Activated CD4-positive, alpha-beta T cell treated with anti-CD3 and anti-CD28 coated beads, Interleukin-2, amount 10 ng/mL, durations not matched to agents 7 days and 5 days (primary cell): ENCODE measurements at regions not wholly inside any gene's neighbourhood (a gene's known extent, or its start where the extent isn't known, plus 50 kb on each side); places are given as distances from the start of the nearest gene placed in this dataset.
"Not testable (repeated sequence)": the region's sequence is repeated elsewhere in the genome, so short reads cannot be mapped to it uniquely, and the experiment has no call there.

Experiments used
- CTCF ChIA-PET: fragments of 350-600 bp; sonication (Branson Sonifier 250); formaldehyde crosslinking; loops from one replicate; lab custom pipeline; 2021; ENCODE audit warnings: antibody characterized with exemption; lab: Charles Lee
- POLR2A ChIA-PET: fragments of 350-600 bp; sonication (Branson Sonifier 250); formaldehyde crosslinking; loops from one replicate; lab custom pipeline; 2021; ENCODE audit warnings: antibody characterized with exemption; lab: Charles Lee
- DNase-seq: peaks from one replicate; pipeline ENCODE4 v3.0.0-alpha.2; 2020
- H3K27ac Mint-ChIP-seq: one replicate; pipeline ENCODE4 v1.8.0; 2021; ENCODE audit warnings: mild to moderate bottlenecking, moderate library complexity, mixed read lengths
- H3K27me3 Mint-ChIP-seq: one replicate; pipeline ENCODE4 v1.8.0; 2021; ENCODE audit warnings: mixed read lengths
- H3K36me3 Mint-ChIP-seq: one replicate; pipeline ENCODE4 v1.8.0; 2021; ENCODE audit warnings: low read depth, mixed read lengths
- H3K4me1 Mint-ChIP-seq: one replicate; pipeline ENCODE4 v1.8.0; 2021; ENCODE audit warnings: mixed read lengths
- H3K4me3 Mint-ChIP-seq: one replicate; pipeline ENCODE4 v1.8.0; 2021; ENCODE audit warnings: mild to moderate bottlenecking, moderate library complexity, mixed read lengths
- H3K9me3 Mint-ChIP-seq: one replicate; pipeline ENCODE4 v1.8.0; 2021; ENCODE audit warnings: mixed read lengths

- no peak overlapping the region for H3K27ac Mint-ChIP-seq
- peaks cover 13% of the 10 kb centered on the region for H3K27me3 Mint-ChIP-seq
- POLR2A ChIA-PET = no interaction called here
- CTCF ChIA-PET = no interaction called here
- H3K4me1 Mint-ChIP-seq = no peaks in the 10 kb centered on the region
- peaks cover 8% of the 10 kb centered on the region for H3K9me3 Mint-ChIP-seq
- no peak for DNase-seq
- no peaks in the 10 kb centered on the region for H3K36me3 Mint-ChIP-seq
- no peak overlapping the region for H3K4me3 Mint-ChIP-seq
Measured at GRCh38 chr16:55021595-55022475, 91.2 kb downstream of the IRX5 start.

- H3K9me3 Mint-ChIP-seq, H3K4me3 Mint-ChIP-seq, DNase-seq, H3K36me3 Mint-ChIP-seq, H3K4me1 Mint-ChIP-seq, POLR2A ChIA-PET, CTCF ChIA-PET, H3K27ac Mint-ChIP-seq: not testable (repeated sequence)
- H3K27me3 Mint-ChIP-seq = peaks cover 18% of the 10 kb centered on the region
Measured at GRCh38 chr16:55027260-55027659, 96.6 kb downstream of the IRX5 start.

GRCh38 chr16:55029509-55029908, 98.8 kb downstream of the IRX5 start:
- Mint-ChIP-seq H3K4me1 (no peaks in the 10 kb centered on the region), H3K4me3 (no peak overlapping the region), H3K36me3 (no peaks in the 10 kb centered on the region), H3K27ac (no peak overlapping the region), H3K9me3 (no peaks in the 10 kb centered on the region), H3K27me3 (peaks cover 15% of the 10 kb centered on the region)
- ChIA-PET CTCF (no interaction called here), POLR2A (no interaction called here)
- no peak for DNase-seq

- ChIA-PET CTCF (no interaction called here), POLR2A (no interaction called here)
- Mint-ChIP-seq H3K9me3 (no peaks in the 10 kb centered on the region), H3K4me1 (no peaks in the 10 kb centered on the region), H3K4me3 (no peak overlapping the region), H3K27ac (no peak overlapping the region), H3K36me3 (no peaks in the 10 kb centered on the region), H3K27me3 (peaks cover 9% of the 10 kb centered on the region)
- no peak for DNase-seq
Measured at GRCh38 chr16:55030944-55031343, 100.3 kb downstream of the IRX5 start.

GRCh38 chr16:55031481-55031880, 100.8 kb downstream of the IRX5 start:
- CTCF ChIA-PET = no interaction called here
- H3K27me3 Mint-ChIP-seq = peaks cover 6% of the 10 kb centered on the region
- H3K4me3 Mint-ChIP-seq = no peak overlapping the region
- DNase-seq = no peak
- no peaks in the 10 kb centered on the region for H3K36me3 Mint-ChIP-seq
- H3K4me1 Mint-ChIP-seq = no peaks in the 10 kb centered on the region
- H3K9me3 Mint-ChIP-seq = no peaks in the 10 kb centered on the region
- POLR2A ChIA-PET = no interaction called here
- no peak overlapping the region for H3K27ac Mint-ChIP-seq

- Mint-ChIP-seq H3K27ac (no peak overlapping the region), H3K9me3 (no peaks in the 10 kb centered on the region)
- POLR2A ChIA-PET = no interaction called here
Measured at GRCh38 chr16:55033225-55034156, 102.8 kb downstream of the IRX5 start.

GRCh38 chr16:55035029-55035428, 104.4 kb downstream of the IRX5 start:
- Mint-ChIP-seq H3K27ac (no peak overlapping the region), H3K4me3 (no peak overlapping the region), H3K27me3 (no peaks in the 10 kb centered on the region), H3K36me3 (no peaks in the 10 kb centered on the region), H3K9me3 (no peaks in the 10 kb centered on the region), H3K4me1 (no peaks in the 10 kb centered on the region)
- CTCF ChIA-PET = interaction anchor here (1.4 kb wide), 1 partner anchor 10 kb away, joined by 4 read pairs; no protein-coding TSS in a partner anchor
- POLR2A ChIA-PET = no interaction called here
- peak; percentile 7 for DNase-seq

More at GRCh38 chr16:55033225-55034156, 102.8 kb downstream of the IRX5 start:
- no peaks in the 10 kb centered on the region for H3K36me3 Mint-ChIP-seq
- H3K27me3 Mint-ChIP-seq = peaks cover 5% of the 10 kb centered on the region
- CTCF ChIA-PET = no interaction called here
- H3K4me1 Mint-ChIP-seq = no peaks in the 10 kb centered on the region
- no peak for DNase-seq
- no peak overlapping the region for H3K4me3 Mint-ChIP-seq

- CTCF ChIA-PET = interaction anchor here (0.6 to 1.4 kb wide), 2 partner anchors 9 to 21 kb away, joined by 3 to 4 read pairs; no protein-coding TSS in a partner anchor
- Mint-ChIP-seq H3K9me3 (no peaks in the 10 kb centered on the region), H3K4me3 (no peak overlapping the region)
Measured at GRCh38 chr16:55035956-55036355, 105.3 kb downstream of the IRX5 start.

GRCh38 chr16:55036371-55036821, 105.7 kb downstream of the IRX5 start:
- no peak overlapping the region for H3K4me3 Mint-ChIP-seq

More at GRCh38 chr16:55035956-55036355, 105.3 kb downstream of the IRX5 start:
- no peaks in the 10 kb centered on the region for H3K36me3 Mint-ChIP-seq
- no peaks in the 10 kb centered on the region for H3K27me3 Mint-ChIP-seq
- no peak overlapping the region for H3K27ac Mint-ChIP-seq
- no peaks in the 10 kb centered on the region for H3K4me1 Mint-ChIP-seq
- POLR2A ChIA-PET = no interaction called here
- no peak for DNase-seq

GRCh38 chr16:55037046-55037445, 106.4 kb downstream of the IRX5 start:
- no peak for DNase-seq
- no peaks in the 10 kb centered on the region for H3K4me1 Mint-ChIP-seq
- ChIA-PET POLR2A (no interaction called here), CTCF (no interaction called here)
- H3K4me3 Mint-ChIP-seq = no peak overlapping the region
- H3K27ac Mint-ChIP-seq = no peak overlapping the region
- no peaks in the 10 kb centered on the region for H3K9me3 Mint-ChIP-seq
- no peaks in the 10 kb centered on the region for H3K27me3 Mint-ChIP-seq
- H3K36me3 Mint-ChIP-seq = no peaks in the 10 kb centered on the region

More at GRCh38 chr16:55036371-55036821, 105.7 kb downstream of the IRX5 start:
- H3K27ac Mint-ChIP-seq = no peak overlapping the region
- H3K4me1 Mint-ChIP-seq = no peaks in the 10 kb centered on the region
- ChIA-PET POLR2A (no interaction called here), CTCF (interaction anchor here (1.4 kb wide), 1 partner anchor 9 kb away, joined by 4 read pairs; no protein-coding TSS in a partner anchor)
- no peaks in the 10 kb centered on the region for H3K27me3 Mint-ChIP-seq
- no peaks in the 10 kb centered on the region for H3K9me3 Mint-ChIP-seq
- H3K36me3 Mint-ChIP-seq = no peaks in the 10 kb centered on the region
- DNase-seq = no peak

GRCh38 chr16:55037966-55038365, 107.3 kb downstream of the IRX5 start:
- Mint-ChIP-seq H3K27ac (no peak overlapping the region), H3K4me3 (no peak overlapping the region), H3K27me3 (no peaks in the 10 kb centered on the region), H3K9me3 (no peaks in the 10 kb centered on the region), H3K36me3 (no peaks in the 10 kb centered on the region), H3K4me1 (no peaks in the 10 kb centered on the region)
- ChIA-PET CTCF (no interaction called here), POLR2A (no interaction called here)
- DNase-seq = no peak

- CTCF ChIA-PET = no interaction called here
- no peak overlapping the region for H3K27ac Mint-ChIP-seq
- no peak overlapping the region for H3K4me3 Mint-ChIP-seq
Measured at GRCh38 chr16:55039042-55039441, 108.4 kb downstream of the IRX5 start.

GRCh38 chr16:55039511-55039910, 108.8 kb downstream of the IRX5 start:
- Mint-ChIP-seq H3K36me3 (no peaks in the 10 kb centered on the region), H3K4me3 (no peak overlapping the region), H3K27ac (no peak overlapping the region), H3K9me3 (no peaks in the 10 kb centered on the region), H3K27me3 (no peaks in the 10 kb centered on the region), H3K4me1 (no peaks in the 10 kb centered on the region)
- POLR2A ChIA-PET = no interaction called here
- no peak for DNase-seq
- CTCF ChIA-PET = no interaction called here

More at GRCh38 chr16:55039042-55039441, 108.4 kb downstream of the IRX5 start:
- no peak for DNase-seq
- Mint-ChIP-seq H3K27me3 (no peaks in the 10 kb centered on the region), H3K36me3 (no peaks in the 10 kb centered on the region), H3K9me3 (no peaks in the 10 kb centered on the region), H3K4me1 (no peaks in the 10 kb centered on the region)
- POLR2A ChIA-PET = no interaction called here
